Eye (tissue), 1 donor: ENCODE measurements at regions not wholly inside any gene's neighbourhood (a gene's known extent, or its start where the extent isn't known, plus 50 kb on each side); places are given as distances from the start of the nearest gene placed in this dataset.

Experiments
- DNase-seq: peaks from one replicate; pipeline ENCODE4 v3.0.0-alpha.2; 2015

DNA sequence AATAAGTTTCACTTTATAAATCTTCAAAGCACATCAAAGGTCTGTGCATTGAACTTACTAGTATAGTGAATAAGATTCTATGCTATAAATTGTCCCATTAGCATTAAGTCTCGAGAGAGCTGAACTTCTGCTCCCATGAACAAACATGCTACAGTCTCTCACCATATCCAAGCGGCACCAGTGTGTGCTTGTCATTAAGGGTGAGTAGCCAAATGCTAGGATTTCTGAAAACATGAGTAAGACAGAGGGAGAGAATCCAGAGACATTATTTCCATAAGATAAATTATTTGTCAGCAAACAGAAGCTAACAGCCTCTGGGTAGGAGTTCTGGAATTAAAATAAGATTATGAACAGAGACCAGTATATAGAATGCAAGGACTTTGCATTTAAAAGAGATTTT lies 2882.5 kb downstream of the PCDH9 start:
- no peak for DNase-seq

DNA sequence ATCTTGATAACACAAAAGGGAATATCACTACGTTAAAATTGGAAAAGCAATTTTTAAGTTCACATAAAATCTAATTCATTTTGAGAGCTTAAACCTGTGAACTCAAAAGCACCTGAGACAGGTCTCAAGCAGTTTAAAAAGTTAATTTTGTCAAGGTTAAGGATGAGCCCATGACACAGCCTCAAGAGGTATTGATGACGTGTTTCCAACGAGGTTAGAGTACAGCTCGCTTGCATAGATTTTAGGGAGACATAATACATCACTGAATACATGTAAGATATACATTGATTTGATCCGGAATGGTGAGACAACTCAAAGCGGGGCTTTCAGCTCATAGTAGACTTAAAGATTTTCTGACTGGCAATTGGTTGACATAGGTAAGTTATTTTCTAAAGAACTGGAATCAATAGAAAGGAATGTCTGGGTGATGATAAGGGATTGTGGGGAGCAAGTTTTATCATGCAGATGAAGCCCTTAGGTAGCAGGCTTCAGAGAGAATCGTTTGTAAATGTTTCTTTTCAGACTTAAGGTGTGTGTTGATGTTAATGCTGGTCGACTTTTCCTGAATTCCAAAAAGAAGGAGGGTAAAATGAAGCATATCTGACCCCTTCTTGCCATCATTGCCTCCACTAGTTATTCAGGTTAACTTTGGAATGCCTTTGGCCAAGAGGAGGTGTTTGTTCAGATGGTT lies 2890.6 kb downstream of the PCDH9 start:
- no peak for DNase-seq

DNA sequence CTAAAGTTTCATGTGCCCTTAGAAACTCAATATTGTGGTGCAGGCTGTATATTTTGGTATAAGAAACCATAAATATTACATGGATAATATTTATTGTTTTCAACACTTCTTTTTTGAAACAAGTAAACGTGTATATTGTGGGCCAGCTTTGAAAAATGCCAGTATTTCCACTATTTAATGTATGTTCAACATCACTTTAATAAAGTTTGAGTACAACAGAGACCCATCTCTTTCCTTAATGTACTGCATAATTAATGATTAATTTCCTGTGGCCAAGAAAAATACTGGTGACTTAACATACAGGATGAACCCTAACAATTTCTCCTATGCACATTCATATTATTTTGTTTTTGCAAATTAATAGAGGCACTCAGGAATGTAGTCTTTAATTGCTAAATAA lies 2891.5 kb downstream of the PCDH9 start:
- no peak for DNase-seq

DNA sequence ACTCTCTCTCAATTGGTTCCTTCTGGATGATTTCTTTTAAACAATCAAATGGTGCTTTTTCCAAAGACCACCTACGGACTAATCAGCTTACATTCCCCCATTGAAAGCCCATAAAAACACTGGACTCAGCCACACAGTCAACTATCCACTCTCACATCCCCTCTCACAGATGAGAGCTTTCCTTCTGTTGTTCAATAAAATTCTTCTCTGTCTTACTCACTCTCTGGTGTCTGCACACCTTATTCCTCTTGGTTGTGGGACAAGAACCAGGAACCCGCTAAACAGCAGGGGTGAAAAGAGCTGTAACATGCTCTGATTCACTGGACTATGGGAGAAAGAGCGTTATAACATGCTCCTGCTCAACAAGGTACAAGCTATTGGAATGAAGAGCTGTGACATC lies 2896.2 kb downstream of the PCDH9 start:
- DNase-seq = no peak

GRCh38 chr13:64332048-64332447 lies 2898.1 kb downstream of the PCDH9 start:
- peak; percentile 2 for DNase-seq

DNA sequence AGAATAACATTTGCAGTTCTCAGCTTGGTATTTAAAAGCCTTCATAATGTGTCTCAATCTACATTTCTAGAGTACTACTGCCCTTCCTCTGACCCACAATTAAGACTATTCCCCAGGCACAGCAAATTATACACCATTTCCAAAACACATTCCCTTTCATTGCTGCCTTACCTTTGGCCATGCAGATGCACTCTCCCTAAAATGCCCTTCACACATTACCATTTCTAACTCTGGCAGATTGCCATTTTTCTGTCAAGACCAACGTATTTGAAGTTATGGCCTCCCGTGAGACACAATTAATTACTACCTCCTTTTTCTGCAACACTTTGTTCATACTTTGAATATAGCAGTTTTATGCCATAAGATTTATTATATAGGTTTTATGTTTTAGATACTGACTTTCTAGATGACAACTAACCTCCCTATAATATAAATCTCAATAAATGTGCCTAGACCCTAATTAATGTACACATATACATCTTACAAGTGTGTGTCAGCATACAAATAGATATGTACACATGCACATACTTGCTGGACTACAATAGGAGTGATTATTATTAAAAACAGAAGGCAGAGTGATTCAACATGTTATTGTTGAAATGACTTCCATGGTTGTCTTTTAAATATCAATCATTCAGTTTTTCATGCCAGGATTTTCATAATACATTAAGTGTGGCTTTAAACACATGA lies 2902.5 kb downstream of the PCDH9 start:
- peak; percentile 2 for DNase-seq

DNA sequence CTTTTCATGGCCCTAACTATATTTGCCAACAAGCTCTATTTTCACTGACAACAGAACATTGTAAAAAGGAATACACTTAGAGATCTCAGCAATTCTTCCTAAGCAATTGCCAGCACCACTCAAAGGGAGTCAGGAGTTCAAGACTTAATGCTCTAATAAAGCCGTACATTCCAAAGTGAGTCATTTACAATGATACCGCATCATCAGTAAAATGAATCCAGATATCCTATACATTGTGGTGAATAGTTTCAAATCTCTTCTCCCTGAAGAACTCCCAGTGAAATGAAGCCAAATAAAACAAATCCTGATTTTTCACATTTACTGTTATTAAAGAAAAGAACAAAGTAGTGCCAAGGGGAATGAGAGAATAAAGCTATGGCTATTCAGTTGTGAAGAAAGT lies 2898.7 kb upstream of the PCDH20 start:
- peak; percentile 39 for DNase-seq

DNA sequence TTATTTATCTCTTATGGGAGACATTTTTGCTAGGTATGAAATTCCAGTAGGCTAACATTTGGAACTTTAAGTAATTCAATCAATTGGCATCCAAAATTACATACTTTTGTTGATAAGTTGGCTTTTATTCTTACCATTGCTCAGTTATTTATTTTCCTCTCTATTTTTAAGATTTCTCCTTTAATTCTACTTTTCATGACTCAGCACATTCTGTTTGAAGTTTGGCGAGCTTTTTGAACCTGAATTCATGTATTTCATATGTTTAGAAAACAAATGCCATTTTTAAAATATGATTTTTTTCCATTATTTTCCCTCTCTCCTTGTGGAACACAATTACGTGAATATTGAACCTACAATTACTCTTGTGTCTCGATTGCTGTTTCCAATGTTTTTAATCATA lies 2896.3 kb upstream of the PCDH20 start:
- DNase-seq = no peak

GRCh38 chr13:64311112-64311511 lies 2895.5 kb upstream of the PCDH20 start:
- DNase-seq = no peak

GRCh38 chr13:64305246-64305645 lies 2889.6 kb upstream of the PCDH20 start:
- no peak for DNase-seq

- no peak for DNase-seq
Measured at GRCh38 chr13:64300239-64300638, 2884.6 kb upstream of the PCDH20 start.

GRCh38 chr13:64293923-64294322 lies 2878.3 kb upstream of the PCDH20 start:
- DNase-seq = no peak

DNA sequence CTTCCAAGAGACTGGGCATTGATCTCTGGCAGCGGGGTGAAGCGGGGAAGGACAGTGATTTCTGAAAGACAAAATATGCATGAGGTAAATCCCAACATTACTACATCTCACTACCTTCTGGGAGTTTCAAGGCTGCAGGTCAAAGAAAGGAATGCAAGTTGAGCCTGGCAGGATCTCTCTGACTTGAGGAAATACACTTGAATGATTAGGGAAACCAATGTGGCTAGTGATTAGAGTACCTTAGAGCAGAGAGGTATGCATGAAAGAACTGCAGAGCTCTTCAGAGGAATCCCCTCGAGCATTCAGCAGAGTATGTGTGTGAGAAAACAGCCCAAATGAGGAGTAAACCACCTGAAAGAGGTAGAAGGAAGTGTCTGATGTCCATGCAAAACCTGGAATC lies 2874.1 kb upstream of the PCDH20 start:
- no peak for DNase-seq

DNA sequence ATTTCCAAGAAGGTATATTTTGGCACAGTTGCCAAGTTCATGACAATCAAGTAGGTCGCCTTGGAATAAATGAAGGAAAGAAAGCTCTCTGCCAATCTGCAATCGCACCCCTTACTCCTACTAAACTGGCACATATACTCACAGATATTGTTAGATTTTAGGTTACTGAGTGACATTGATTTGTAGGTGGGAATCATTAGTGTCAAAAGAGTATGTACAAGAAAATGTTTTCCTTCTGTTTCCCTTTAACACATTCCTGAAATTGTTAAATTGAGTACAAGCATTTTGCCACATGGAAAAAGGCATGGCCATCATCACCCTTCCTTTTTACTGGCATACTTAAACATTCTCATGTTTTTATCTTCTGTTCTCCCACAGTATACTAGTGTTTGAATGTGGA lies 2868.3 kb upstream of the PCDH20 start:
- no peak for DNase-seq

- no peak for DNase-seq
Measured at GRCh38 chr13:64278493-64278892, 2862.8 kb upstream of the PCDH20 start.

- DNase-seq = no peak
Measured at GRCh38 chr13:64277097-64277496, 2861.4 kb upstream of the PCDH20 start.

GRCh38 chr13:64276232-64276631 lies 2860.6 kb upstream of the PCDH20 start:
- no peak for DNase-seq

- DNase-seq = no peak
Measured at GRCh38 chr13:64274481-64275217, 2859.0 kb upstream of the PCDH20 start.

GRCh38 chr13:64273780-64274179 lies 2858.1 kb upstream of the PCDH20 start:
- no peak for DNase-seq

- DNase-seq = no peak
Measured at GRCh38 chr13:64272681-64273080, 2857.0 kb upstream of the PCDH20 start.

- no peak for DNase-seq
Measured at GRCh38 chr13:64266024-64266423, 2850.4 kb upstream of the PCDH20 start.

- no peak for DNase-seq
Measured at GRCh38 chr13:64263285-64263684, 2847.6 kb upstream of the PCDH20 start.

DNA sequence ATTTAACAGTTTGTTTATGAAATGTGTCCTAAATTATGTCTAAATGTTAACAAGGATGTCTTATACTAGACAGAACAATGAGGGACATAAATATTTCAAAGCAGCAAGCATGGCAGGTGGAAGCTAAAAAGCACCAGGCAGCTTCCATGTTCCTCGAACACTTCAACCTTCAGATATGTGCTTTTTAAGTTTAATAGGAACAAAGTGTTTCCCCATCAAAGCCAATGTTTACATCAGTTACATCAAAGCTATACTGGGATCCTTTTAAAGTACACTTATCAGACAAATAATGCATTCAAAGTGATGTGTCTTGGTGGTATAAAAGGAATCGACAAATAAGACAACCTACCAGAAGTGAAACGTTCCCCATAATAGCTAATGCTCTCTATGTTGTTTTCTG lies 2841.1 kb upstream of the PCDH20 start:
- peak; percentile 71 for DNase-seq

GRCh38 chr13:64255988-64256387 lies 2840.3 kb upstream of the PCDH20 start:
- DNase-seq = no peak
